ENCODE measurements at regions not wholly inside any gene's neighbourhood (a gene's known extent, or its start where the extent isn't known, plus 50 kb on each side); places are given as distances from the start of the nearest gene placed in this dataset.

DNA sequence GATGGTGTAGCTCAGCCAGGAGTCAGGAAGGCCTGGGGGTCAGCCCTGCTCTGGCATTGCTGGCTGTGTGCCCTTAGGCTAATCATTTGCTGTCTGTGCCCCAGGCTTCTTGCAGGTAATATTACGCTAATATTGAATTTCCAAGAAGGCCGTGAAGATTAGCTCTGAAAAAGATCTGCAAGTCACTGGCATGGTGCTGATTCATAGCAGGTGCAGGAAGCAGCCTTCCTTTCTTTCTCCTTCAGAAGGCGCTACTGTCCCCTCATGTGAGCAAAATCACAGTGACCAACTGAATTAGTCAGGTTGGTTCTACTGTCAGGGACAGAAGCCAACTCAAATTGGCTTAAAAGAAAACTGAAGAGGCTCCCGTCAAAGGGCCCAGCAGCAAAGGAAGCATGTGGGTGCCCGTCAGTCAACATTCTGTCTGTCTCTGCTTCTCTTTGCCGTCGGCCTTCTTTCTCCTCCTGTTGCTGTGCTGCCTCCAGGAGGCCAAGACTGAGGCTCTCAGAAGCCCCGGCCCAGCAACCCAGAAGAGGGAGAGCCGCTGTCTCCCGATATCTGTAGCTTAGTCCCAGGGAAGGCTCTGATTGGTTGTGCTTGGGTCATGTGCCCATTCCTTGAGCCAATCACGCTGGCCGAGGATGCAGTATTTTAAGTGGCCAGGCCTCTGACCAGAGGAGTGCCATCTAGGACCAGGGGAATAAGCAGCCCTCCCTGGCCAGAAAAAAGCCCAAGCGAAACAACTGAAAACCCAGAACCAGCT lies 67.8 kb upstream of the NEURL1B start:
- no peak for TF ChIP-seq RBBP5 (IDR thresholded peaks at IDR 0.05; ENCODE audit: borderline replicate concordance, low read depth, low read length)
- TF ChIP-seq POLR2AphosphoS5 (IDR thresholded peaks at IDR 0.05; ENCODE audit: low read depth, low read length), result no peak
- no peak for TF ChIP-seq NRF1 (IDR thresholded peaks at IDR 0.05; ENCODE audit: low read depth, low read length)
- TF ChIP-seq, protein P1, sequence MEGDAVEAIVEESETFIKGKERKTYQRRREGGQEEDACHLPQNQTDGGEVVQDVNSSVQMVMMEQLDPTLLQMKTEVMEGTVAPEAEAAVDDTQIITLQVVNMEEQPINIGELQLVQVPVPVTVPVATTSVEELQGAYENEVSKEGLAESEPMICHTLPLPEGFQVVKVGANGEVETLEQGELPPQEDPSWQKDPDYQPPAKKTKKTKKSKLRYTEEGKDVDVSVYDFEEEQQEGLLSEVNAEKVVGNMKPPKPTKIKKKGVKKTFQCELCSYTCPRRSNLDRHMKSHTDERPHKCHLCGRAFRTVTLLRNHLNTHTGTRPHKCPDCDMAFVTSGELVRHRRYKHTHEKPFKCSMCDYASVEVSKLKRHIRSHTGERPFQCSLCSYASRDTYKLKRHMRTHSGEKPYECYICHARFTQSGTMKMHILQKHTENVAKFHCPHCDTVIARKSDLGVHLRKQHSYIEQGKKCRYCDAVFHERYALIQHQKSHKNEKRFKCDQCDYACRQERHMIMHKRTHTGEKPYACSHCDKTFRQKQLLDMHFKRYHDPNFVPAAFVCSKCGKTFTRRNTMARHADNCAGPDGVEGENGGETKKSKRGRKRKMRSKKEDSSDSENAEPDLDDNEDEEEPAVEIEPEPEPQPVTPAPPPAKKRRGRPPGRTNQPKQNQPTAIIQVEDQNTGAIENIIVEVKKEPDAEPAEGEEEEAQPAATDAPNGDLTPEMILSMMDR (IDR thresholded peaks at IDR 0.05; ENCODE audit: control extremely low read depth in 1 of 3, insufficient read depth in 1 of 3, low read depth in 1 of 3, low read length in 3 of 3), result no peak
- TF ChIP-seq RNF2 (IDR thresholded peaks at IDR 0.05; ENCODE audit: borderline replicate concordance, low read depth, low read length, missing control alignments, poor library complexity, severe bottlenecking), result no peak
- no peak for TF ChIP-seq POLR2A (IDR thresholded peaks at IDR 0.05; ENCODE audit: control extremely low read depth in 1 of 2, low read depth in 2 of 2, low read length in 2 of 2)
- no peak for TF ChIP-seq ZNF274 (IDR thresholded peaks at IDR 0.05; ENCODE audit: borderline replicate concordance, extremely low read depth, low read length)
- no peak for TF ChIP-seq SAP30 (IDR thresholded peaks at IDR 0.05; ENCODE audit: insufficient read depth, insufficient replicate concordance, low read length)
- TF ChIP-seq CHD2 (IDR thresholded peaks at IDR 0.05; ENCODE audit: low read length), result no peak

Measured in H1 (cell line).